Kidney epithelial cell (primary cell): ENCODE measurements at regions not wholly inside any gene's neighbourhood (a gene's known extent, or its start where the extent isn't known, plus 50 kb on each side); places are given as distances from the start of the nearest gene placed in this dataset.
A peak's percentile ranks its signal among the peaks of the same experiment; 100 is the strongest.

ENCODE experiments used
- DNase-seq: peaks from one replicate; pipeline ENCODE4 v3.0.0-alpha.2; 2010; ENCODE audit warnings: low read depth
- H3K27me3 ChIP-seq: 2 replicates; pipeline ENCODE4 v1.6.0; 2011; ENCODE audit warnings: low read length; ENCODE audit not compliant: control insufficient read depth, insufficient read depth
- H3K36me3 ChIP-seq: 2 replicates; pipeline ENCODE4 v1.5.1; 2011; ENCODE audit warnings: low read length; ENCODE audit not compliant: control insufficient read depth, insufficient read depth
- H3K4me3 ChIP-seq: 2 replicates; pipeline ENCODE4 v1.5.1; 2011; ENCODE audit warnings: low read depth, mild to moderate bottlenecking, control low read depth, low read length
- TF ChIP-seq, protein P1 (sequence below): IDR thresholded peaks from 2 replicates; pipeline ENCODE4 v1.5.1; 2011; ENCODE audit warnings: mild to moderate bottlenecking, moderate library complexity, low read length, control low read depth, inconsistent platforms; ENCODE audit not compliant: insufficient read depth, poor library complexity, severe bottlenecking

DNA sequence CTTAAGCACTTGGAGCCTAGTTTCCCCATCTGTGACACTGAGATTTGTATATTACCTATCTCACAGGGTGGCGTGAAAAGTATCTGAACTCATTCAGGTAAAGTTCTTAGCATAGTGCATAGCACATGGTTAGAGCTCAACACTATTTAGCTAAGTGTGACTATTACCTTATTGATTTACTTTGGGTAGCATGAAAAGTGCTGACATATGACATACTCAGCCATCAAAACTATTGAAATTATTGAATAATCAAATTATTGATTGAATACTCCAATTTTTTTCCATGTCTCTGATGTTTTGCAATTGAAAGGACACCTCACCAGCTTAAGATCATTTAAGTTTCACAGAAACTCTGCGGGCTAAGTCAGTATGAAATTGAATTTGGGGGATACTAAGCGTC, 715.0 kb downstream of the EFNB2 start:
- Histone ChIP-seq H3K36me3 (no peaks in the 10 kb centered on the region), H3K27me3 (no peaks in the 10 kb centered on the region), H3K4me3 (no peak overlapping the region)
- TF ChIP-seq, protein P1, sequence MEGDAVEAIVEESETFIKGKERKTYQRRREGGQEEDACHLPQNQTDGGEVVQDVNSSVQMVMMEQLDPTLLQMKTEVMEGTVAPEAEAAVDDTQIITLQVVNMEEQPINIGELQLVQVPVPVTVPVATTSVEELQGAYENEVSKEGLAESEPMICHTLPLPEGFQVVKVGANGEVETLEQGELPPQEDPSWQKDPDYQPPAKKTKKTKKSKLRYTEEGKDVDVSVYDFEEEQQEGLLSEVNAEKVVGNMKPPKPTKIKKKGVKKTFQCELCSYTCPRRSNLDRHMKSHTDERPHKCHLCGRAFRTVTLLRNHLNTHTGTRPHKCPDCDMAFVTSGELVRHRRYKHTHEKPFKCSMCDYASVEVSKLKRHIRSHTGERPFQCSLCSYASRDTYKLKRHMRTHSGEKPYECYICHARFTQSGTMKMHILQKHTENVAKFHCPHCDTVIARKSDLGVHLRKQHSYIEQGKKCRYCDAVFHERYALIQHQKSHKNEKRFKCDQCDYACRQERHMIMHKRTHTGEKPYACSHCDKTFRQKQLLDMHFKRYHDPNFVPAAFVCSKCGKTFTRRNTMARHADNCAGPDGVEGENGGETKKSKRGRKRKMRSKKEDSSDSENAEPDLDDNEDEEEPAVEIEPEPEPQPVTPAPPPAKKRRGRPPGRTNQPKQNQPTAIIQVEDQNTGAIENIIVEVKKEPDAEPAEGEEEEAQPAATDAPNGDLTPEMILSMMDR, result no peak
- DNase-seq, result no peak

DNA sequence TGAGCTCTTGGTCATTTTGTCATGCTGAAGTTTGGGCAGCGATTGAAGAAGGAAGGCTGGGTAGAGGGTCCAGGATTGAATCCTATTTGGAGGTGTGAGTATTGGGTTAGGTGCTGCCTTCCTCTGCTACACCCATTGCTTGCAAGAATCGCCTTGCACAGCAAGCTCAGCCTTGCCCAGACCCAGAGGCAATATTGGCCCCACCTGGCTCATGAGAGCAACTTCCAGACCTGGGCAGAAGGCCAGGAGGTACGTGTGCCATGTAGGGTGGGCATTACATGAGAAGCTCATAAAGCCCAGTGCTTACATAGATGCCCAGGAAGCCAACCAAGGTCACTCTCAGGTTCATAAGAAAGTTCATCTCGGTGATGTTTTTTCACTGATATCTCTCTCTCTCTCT, 718.0 kb downstream of the EFNB2 start:
- no peak for DNase-seq
- TF ChIP-seq, protein P1, result no peak
- H3K36me3 ChIP-seq, result no peaks in the 10 kb centered on the region
- no peaks in the 10 kb centered on the region for H3K27me3 ChIP-seq
- H3K4me3 ChIP-seq, result no peak overlapping the region

DNA sequence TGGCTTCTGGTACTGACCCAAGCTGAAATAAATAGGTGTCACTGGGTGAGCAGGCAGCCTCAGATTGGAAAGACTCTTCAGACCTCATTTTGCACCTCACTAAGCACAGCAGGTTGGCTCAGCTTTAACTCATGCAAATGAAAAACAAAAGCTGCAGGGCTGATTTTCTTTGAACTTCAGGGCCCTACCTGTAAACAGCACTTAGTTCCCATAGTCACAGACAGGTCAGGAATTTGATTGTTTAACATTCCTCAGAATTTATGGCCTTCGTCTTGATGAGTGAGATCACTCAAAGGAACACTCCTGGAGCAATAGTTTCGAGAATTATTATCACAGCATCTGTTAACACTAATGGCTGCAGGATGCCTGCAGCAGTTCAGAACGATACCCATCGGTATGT, 718.5 kb downstream of the EFNB2 start:
- H3K36me3 ChIP-seq, result no peaks in the 10 kb centered on the region
- H3K4me3 ChIP-seq, result no peak overlapping the region
- TF ChIP-seq, protein P1, result no peak
- H3K27me3 ChIP-seq, result no peaks in the 10 kb centered on the region
- peak; percentile 87 for DNase-seq

DNA sequence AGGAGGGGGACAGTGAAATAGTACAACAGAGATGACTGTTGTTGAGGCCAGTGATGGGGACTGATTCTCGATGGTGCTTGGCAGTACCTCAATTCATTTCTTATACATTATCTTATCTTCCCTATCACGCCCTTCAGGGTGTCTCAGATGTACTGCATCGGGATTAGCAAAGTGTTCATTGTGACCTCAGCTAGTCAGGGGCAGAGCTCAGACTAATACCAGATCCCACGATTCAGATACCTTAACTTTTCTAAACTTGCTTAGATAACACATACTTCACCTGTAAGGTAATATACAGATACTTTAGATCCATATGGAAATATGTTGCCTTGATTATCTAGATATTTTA, 720.6 kb downstream of the EFNB2 start:
- no peak overlapping the region for H3K4me3 ChIP-seq
- no peak for DNase-seq
- H3K27me3 ChIP-seq, result no peaks in the 10 kb centered on the region
- no peaks in the 10 kb centered on the region for H3K36me3 ChIP-seq
- TF ChIP-seq, protein P1, result no peak

DNA sequence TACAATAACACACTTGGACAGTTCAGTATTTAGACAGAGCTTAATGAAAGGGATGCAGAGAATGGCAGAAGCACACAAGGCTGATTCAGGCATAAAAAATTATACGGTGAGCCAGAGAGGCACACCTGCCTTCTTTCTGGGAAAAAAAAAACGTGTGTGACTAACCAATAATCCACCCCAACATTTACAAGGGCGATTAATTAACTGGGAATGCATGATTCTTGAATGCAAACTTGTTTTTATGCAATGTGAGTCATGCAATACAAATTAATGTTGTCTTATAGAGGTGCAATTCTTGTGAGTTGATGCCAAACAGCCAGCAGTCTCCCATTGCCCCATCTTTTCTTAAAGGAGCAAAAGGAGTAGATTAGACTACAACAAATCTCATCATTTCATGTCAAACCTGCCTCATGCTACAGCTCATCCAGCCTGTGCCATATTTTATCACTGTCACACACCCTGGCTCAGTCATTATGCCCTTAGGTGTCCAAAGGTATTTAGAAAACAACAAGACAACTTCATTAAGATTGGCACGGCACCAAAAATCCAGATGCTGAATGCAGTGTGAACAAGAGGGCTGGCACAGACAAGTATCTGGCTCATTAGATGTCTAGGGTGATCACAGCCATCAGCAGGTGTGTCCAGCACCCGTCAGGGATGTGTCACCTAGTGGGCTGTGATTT, 721.1 kb downstream of the EFNB2 start:
- no peaks in the 10 kb centered on the region for H3K27me3 ChIP-seq
- no peaks in the 10 kb centered on the region for H3K36me3 ChIP-seq
- DNase-seq, result peak; percentile 35
- no peak overlapping the region for H3K4me3 ChIP-seq
- TF ChIP-seq, protein P1, result no peak

DNA sequence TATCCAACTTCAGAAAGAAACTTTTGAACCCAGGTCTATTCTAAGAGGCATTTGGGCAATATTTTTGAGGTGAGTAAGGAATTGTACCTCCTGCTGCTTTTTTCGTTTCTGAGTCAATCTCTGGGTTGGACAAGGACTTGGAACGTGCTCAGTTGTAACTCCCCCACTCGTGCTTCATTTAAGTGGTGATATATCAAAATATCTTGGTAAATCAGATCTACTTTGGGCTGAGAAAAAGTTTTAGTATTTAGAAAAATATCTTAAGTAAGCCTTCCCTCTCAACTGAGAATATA, 728.9 kb downstream of the EFNB2 start:
- Histone ChIP-seq H3K27me3 (no peaks in the 10 kb centered on the region), H3K36me3 (no peaks in the 10 kb centered on the region), H3K4me3 (no peak overlapping the region)
- TF ChIP-seq, protein P1, result no peak
- DNase-seq, result no peak
